IMR-90 (cell line): ENCODE measurements at regions not wholly inside any gene's neighbourhood (a gene's known extent, or its start where the extent isn't known, plus 50 kb on each side); places are given as distances from the start of the nearest gene placed in this dataset.

Experiments
- BHLHE40 ChIP-seq: fragments of 150-350 bp; IDR thresholded peaks from 2 replicates; pipeline ENCODE4 v1.6.1; 2016; ENCODE audit warnings: mild to moderate bottlenecking, low read depth, low read length
- CTCF ChIP-seq: conservative IDR thresholded peaks from 2 replicates; pipeline ENCODE4 v1.5.1; 2012; ENCODE audit warnings: mild to moderate bottlenecking, low read depth, low read length, improper control_type of control experiment
- RAD21 ChIP-seq: IDR thresholded peaks from 2 replicates; pipeline ENCODE4 v1.6.1; 2012; ENCODE audit warnings: low read length, improper control_type of control experiment
- RFX5 ChIP-seq: IDR thresholded peaks from 2 replicates; pipeline ENCODE4 v1.8.0; 2012; ENCODE audit warnings: low read depth, mild to moderate bottlenecking, low read length, moderate library complexity

GRCh38 chr6:37102299-37103168 lies 67.4 kb upstream of the PIM1 start (continued):
- 0 out of 2 replicates have a peak, but pooled peaks have one; percentile 18 for TF ChIP-seq CTCF
- 0 out of 2 replicates have a peak, but pooled peaks have one; percentile 5 for TF ChIP-seq RAD21
- no peak for TF ChIP-seq BHLHE40
- TF ChIP-seq RFX5: peak; percentile 78
